ENCODE measurements at regions not wholly inside any gene's neighbourhood (a gene's known extent, or its start where the extent isn't known, plus 50 kb on each side); places are given as distances from the start of the nearest gene placed in this dataset.
A peak's percentile ranks its signal among the peaks of the same experiment; 100 is the strongest.
"Not testable (repeated sequence)": the region's sequence is repeated elsewhere in the genome, so short reads cannot be mapped to it uniquely, and the experiment has no call there.

GRCh38 chr7:68243128-68243527, 1246.5 kb downstream of the TYW1 start:
- Histone ChIP-seq H3K36me3 (ENCODE audit: insufficient read depth, low read length) (no peaks in the 10 kb centered on the region), H3K27ac (ENCODE audit: low read depth, low read length) (no peak overlapping the region), H3K9me3 (ENCODE audit: insufficient read depth, low read depth, low read length) (peaks cover 8% of the 10 kb centered on the region; the same call in 1 of the 2 replicates), H3K4me1 (ENCODE audit: insufficient read depth, low read length) (peaks cover 26% of the 10 kb centered on the region), H3K9ac (ENCODE audit: low read depth, low read length) (no peak overlapping the region), H3K4me3 (ENCODE audit: low read length) (no peak overlapping the region), H3K27me3 (ENCODE audit: insufficient read depth, low read length) (no peaks in the 10 kb centered on the region)
- WGBS = 84% methylated on average over 2 of the region's 2 CpGs

GRCh38 chr7:68244389-68244788, 1247.8 kb downstream of the TYW1 start:
- Histone ChIP-seq H3K27ac (ENCODE audit: low read depth, low read length) (no peak overlapping the region), H3K4me1 (ENCODE audit: insufficient read depth, low read length) (peaks cover 25% of the 10 kb centered on the region), H3K9me3 (ENCODE audit: insufficient read depth, low read depth, low read length) (peaks cover 8% of the 10 kb centered on the region; the same call in 1 of the 2 replicates), H3K4me3 (ENCODE audit: low read length) (no peak overlapping the region), H3K27me3 (ENCODE audit: insufficient read depth, low read length) (no peaks in the 10 kb centered on the region), H3K9ac (ENCODE audit: low read depth, low read length) (no peak overlapping the region), H3K36me3 (ENCODE audit: insufficient read depth, low read length) (no peaks in the 10 kb centered on the region)
- 94% methylated on average over 7 of the region's 7 CpGs for WGBS

GRCh38 chr7:68245688-68246087, 1249.1 kb downstream of the TYW1 start:
- no peaks in the 10 kb centered on the region for H3K36me3 ChIP-seq (ENCODE audit: insufficient read depth, low read length)
- peak overlapping the region; percentile 85 for H3K27ac ChIP-seq (ENCODE audit: low read depth, low read length)
- peak overlapping the region; percentile 48; the same call in 1 of the 2 replicates for H3K9ac ChIP-seq (ENCODE audit: low read depth, low read length)
- WGBS = 23% methylated on average over 2 of the region's 3 CpGs
- H3K4me1 ChIP-seq (ENCODE audit: insufficient read depth, low read length) = peaks cover 21% of the 10 kb centered on the region
- peaks cover 6% of the 10 kb centered on the region; the same call in 1 of the 2 replicates for H3K9me3 ChIP-seq (ENCODE audit: insufficient read depth, low read depth, low read length)
- H3K4me3 ChIP-seq (ENCODE audit: low read length) = no peak overlapping the region
- no peaks in the 10 kb centered on the region for H3K27me3 ChIP-seq (ENCODE audit: insufficient read depth, low read length)

GRCh38 chr7:68246189-68246633, 1249.6 kb downstream of the TYW1 start:
- H3K9ac ChIP-seq (ENCODE audit: low read depth, low read length) = peak overlapping the region; percentile 48
- 28% methylated on average over 4 of the region's 4 CpGs for WGBS
- peak overlapping the region; percentile 85 for H3K27ac ChIP-seq (ENCODE audit: low read depth, low read length)
- no peaks in the 10 kb centered on the region for H3K27me3 ChIP-seq (ENCODE audit: insufficient read depth, low read length)
- H3K9me3 ChIP-seq (ENCODE audit: insufficient read depth, low read depth, low read length) = peaks cover 4% of the 10 kb centered on the region; the same call in 1 of the 2 replicates
- peaks cover 21% of the 10 kb centered on the region for H3K4me1 ChIP-seq (ENCODE audit: insufficient read depth, low read length)
- no peak overlapping the region for H3K4me3 ChIP-seq (ENCODE audit: low read length)
- H3K36me3 ChIP-seq (ENCODE audit: insufficient read depth, low read length) = no peaks in the 10 kb centered on the region

- Histone ChIP-seq H3K27ac (ENCODE audit: low read depth, low read length) (peak overlapping the region; percentile 85), H3K27me3 (ENCODE audit: insufficient read depth, low read length) (no peaks in the 10 kb centered on the region), H3K9me3 (ENCODE audit: insufficient read depth, low read depth, low read length) (peaks cover 3% of the 10 kb centered on the region), H3K4me3 (ENCODE audit: low read length) (no peak overlapping the region), H3K36me3 (ENCODE audit: insufficient read depth, low read length) (no peaks in the 10 kb centered on the region), H3K4me1 (ENCODE audit: insufficient read depth, low read length) (peaks cover 21% of the 10 kb centered on the region), H3K9ac (ENCODE audit: low read depth, low read length) (no peak overlapping the region; the same call in 1 of the 2 replicates)
- WGBS = 90% methylated on average over 3 of the region's 7 CpGs
These were observed 1250.5 kb downstream of the TYW1 start for GRCh38 chr7:68247126-68247525.

GRCh38 chr7:68247571-68247970, 1250.9 kb downstream of the TYW1 start:
- H3K9me3 ChIP-seq (ENCODE audit: insufficient read depth, low read depth, low read length) = peaks cover 6% of the 10 kb centered on the region
- H3K4me3 ChIP-seq (ENCODE audit: low read length) = no peak overlapping the region
- no peaks in the 10 kb centered on the region for H3K36me3 ChIP-seq (ENCODE audit: insufficient read depth, low read length)
- H3K27ac ChIP-seq (ENCODE audit: low read depth, low read length) = no peak overlapping the region
- H3K9ac ChIP-seq (ENCODE audit: low read depth, low read length) = no peak overlapping the region
- H3K4me1 ChIP-seq (ENCODE audit: insufficient read depth, low read length) = peaks cover 21% of the 10 kb centered on the region
- 98% methylated on average over 2 of the region's 2 CpGs for WGBS
- no peaks in the 10 kb centered on the region for H3K27me3 ChIP-seq (ENCODE audit: insufficient read depth, low read length)

- H3K4me3 ChIP-seq (ENCODE audit: low read length) = no peak overlapping the region
- peaks cover 21% of the 10 kb centered on the region for H3K4me1 ChIP-seq (ENCODE audit: insufficient read depth, low read length)
- no peak overlapping the region for H3K9ac ChIP-seq (ENCODE audit: low read depth, low read length)
- H3K9me3 ChIP-seq (ENCODE audit: insufficient read depth, low read depth, low read length) = peaks cover 10% of the 10 kb centered on the region
- H3K27ac ChIP-seq (ENCODE audit: low read depth, low read length) = no peak overlapping the region
- H3K36me3 ChIP-seq (ENCODE audit: insufficient read depth, low read length) = no peaks in the 10 kb centered on the region
- no peaks in the 10 kb centered on the region for H3K27me3 ChIP-seq (ENCODE audit: insufficient read depth, low read length)
These were observed 1252.3 kb downstream of the TYW1 start for GRCh38 chr7:68248973-68249372.

- H3K4me1 ChIP-seq (ENCODE audit: insufficient read depth, low read length) = peaks cover 21% of the 10 kb centered on the region
- H3K27me3 ChIP-seq (ENCODE audit: insufficient read depth, low read length) = no peaks in the 10 kb centered on the region
- H3K36me3 ChIP-seq (ENCODE audit: insufficient read depth, low read length) = no peaks in the 10 kb centered on the region
- H3K27ac ChIP-seq (ENCODE audit: low read depth, low read length) = no peak overlapping the region
- peaks cover 10% of the 10 kb centered on the region for H3K9me3 ChIP-seq (ENCODE audit: insufficient read depth, low read depth, low read length)
- 93% methylated on average over 1 of the region's 1 CpG for WGBS
- no peak overlapping the region for H3K9ac ChIP-seq (ENCODE audit: low read depth, low read length)
- no peak overlapping the region for H3K4me3 ChIP-seq (ENCODE audit: low read length)
These were observed 1253.0 kb downstream of the TYW1 start for GRCh38 chr7:68249611-68250010.

- 95% methylated on average over 4 of the region's 4 CpGs for WGBS
- Histone ChIP-seq H3K4me1 (ENCODE audit: insufficient read depth, low read length) (peaks cover 21% of the 10 kb centered on the region), H3K27ac (ENCODE audit: low read depth, low read length) (no peak overlapping the region), H3K9ac (ENCODE audit: low read depth, low read length) (no peak overlapping the region), H3K36me3 (ENCODE audit: insufficient read depth, low read length) (no peaks in the 10 kb centered on the region), H3K27me3 (ENCODE audit: insufficient read depth, low read length) (no peaks in the 10 kb centered on the region), H3K9me3 (ENCODE audit: insufficient read depth, low read depth, low read length) (peaks cover 10% of the 10 kb centered on the region), H3K4me3 (ENCODE audit: low read length) (no peak overlapping the region)
These were observed 1253.5 kb downstream of the TYW1 start for GRCh38 chr7:68250143-68250542.

GRCh38 chr7:68254815-68255214, 1258.2 kb downstream of the TYW1 start:
- H3K4me1 ChIP-seq (ENCODE audit: insufficient read depth, low read length); H3K27me3 ChIP-seq (ENCODE audit: insufficient read depth, low read length); H3K9me3 ChIP-seq (ENCODE audit: insufficient read depth, low read depth, low read length); H3K4me3 ChIP-seq (ENCODE audit: low read length); H3K27ac ChIP-seq (ENCODE audit: low read depth, low read length); H3K9ac ChIP-seq (ENCODE audit: low read depth, low read length); H3K36me3 ChIP-seq (ENCODE audit: insufficient read depth, low read length): not testable (repeated sequence)
- WGBS = 85% methylated on average over 1 of the region's 1 CpG

GRCh38 chr7:68256295-68256694, 1259.7 kb downstream of the TYW1 start:
- H3K9me3 ChIP-seq (ENCODE audit: insufficient read depth, low read depth, low read length) = peaks cover 10% of the 10 kb centered on the region
- WGBS = 96% methylated on average over 2 of the region's 2 CpGs
- H3K27ac ChIP-seq (ENCODE audit: low read depth, low read length) = no peak overlapping the region
- H3K4me1 ChIP-seq (ENCODE audit: insufficient read depth, low read length) = peaks cover 7% of the 10 kb centered on the region; the same call in 1 of the 2 replicates
- H3K27me3 ChIP-seq (ENCODE audit: insufficient read depth, low read length) = no peaks in the 10 kb centered on the region
- H3K9ac ChIP-seq (ENCODE audit: low read depth, low read length) = no peak overlapping the region
- H3K36me3 ChIP-seq (ENCODE audit: insufficient read depth, low read length) = no peaks in the 10 kb centered on the region
- H3K4me3 ChIP-seq (ENCODE audit: low read length) = no peak overlapping the region

GRCh38 chr7:68258609-68259008, 1262.0 kb downstream of the TYW1 start:
- Histone ChIP-seq H3K9me3 (ENCODE audit: insufficient read depth, low read depth, low read length) (no peaks in the 10 kb centered on the region), H3K27ac (ENCODE audit: low read depth, low read length) (no peak overlapping the region), H3K4me1 (ENCODE audit: insufficient read depth, low read length) (peaks cover 7% of the 10 kb centered on the region; the same call in 1 of the 2 replicates), H3K9ac (ENCODE audit: low read depth, low read length) (no peak overlapping the region), H3K27me3 (ENCODE audit: insufficient read depth, low read length) (no peaks in the 10 kb centered on the region), H3K36me3 (ENCODE audit: insufficient read depth, low read length) (no peaks in the 10 kb centered on the region), H3K4me3 (ENCODE audit: low read length) (no peak overlapping the region)
- 89% methylated on average over 8 of the region's 8 CpGs for WGBS
